ENCODE measurements at regions not wholly inside any gene's neighbourhood (a gene's known extent, or its start where the extent isn't known, plus 50 kb on each side); places are given as distances from the start of the nearest gene placed in this dataset.

DNA sequence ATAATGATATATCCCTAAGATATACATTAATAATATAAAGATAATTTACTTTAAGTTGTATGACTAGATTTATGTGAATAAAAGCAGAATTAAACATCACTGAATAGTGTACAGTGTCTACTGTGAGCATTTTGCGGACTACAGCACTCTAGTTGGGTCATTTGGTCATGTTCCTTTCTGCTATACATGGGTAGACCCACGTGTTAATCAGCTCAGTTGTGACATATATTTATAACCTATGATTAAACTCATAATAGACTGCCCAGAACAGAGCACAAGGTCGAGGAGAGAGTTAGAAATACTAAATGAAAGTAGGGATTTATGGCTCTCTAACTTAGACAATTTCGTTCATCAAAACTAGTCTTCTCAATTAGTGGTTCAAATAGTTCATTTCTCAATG, 852.7 kb downstream of the EPHA7 start:
- H3K4me3 ChIP-seq (ENCODE audit: low read depth, low read length): no peak overlapping the region
- TF ChIP-seq, protein P1, sequence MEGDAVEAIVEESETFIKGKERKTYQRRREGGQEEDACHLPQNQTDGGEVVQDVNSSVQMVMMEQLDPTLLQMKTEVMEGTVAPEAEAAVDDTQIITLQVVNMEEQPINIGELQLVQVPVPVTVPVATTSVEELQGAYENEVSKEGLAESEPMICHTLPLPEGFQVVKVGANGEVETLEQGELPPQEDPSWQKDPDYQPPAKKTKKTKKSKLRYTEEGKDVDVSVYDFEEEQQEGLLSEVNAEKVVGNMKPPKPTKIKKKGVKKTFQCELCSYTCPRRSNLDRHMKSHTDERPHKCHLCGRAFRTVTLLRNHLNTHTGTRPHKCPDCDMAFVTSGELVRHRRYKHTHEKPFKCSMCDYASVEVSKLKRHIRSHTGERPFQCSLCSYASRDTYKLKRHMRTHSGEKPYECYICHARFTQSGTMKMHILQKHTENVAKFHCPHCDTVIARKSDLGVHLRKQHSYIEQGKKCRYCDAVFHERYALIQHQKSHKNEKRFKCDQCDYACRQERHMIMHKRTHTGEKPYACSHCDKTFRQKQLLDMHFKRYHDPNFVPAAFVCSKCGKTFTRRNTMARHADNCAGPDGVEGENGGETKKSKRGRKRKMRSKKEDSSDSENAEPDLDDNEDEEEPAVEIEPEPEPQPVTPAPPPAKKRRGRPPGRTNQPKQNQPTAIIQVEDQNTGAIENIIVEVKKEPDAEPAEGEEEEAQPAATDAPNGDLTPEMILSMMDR (IDR thresholded peaks at IDR 0.05; ENCODE audit: borderline replicate concordance, insufficient read depth, low read depth, low read length): no peak

DNA sequence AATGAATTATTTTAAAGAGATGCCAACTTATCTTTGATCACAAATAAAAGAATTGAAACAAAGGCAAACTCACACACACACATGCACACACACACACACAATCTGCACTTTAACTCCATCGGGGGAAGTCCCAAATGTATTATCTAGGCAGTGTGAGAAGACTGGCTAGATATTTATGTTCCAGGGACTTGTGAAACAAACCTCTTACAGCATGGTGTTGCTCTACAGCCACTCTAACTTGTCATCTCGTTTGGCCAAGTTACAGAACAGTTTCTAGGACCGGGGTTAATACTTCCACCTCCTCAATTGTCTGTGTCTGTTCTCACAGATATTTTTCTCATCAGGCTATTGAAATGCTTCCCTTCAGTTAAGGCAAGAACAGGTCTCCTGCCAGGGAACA, 855.0 kb downstream of the EPHA7 start:
- TF ChIP-seq, protein P1 (IDR thresholded peaks at IDR 0.05; ENCODE audit: borderline replicate concordance, insufficient read depth, low read depth, low read length): no peak
- H3K4me3 ChIP-seq (ENCODE audit: low read depth, low read length): no peak overlapping the region

DNA sequence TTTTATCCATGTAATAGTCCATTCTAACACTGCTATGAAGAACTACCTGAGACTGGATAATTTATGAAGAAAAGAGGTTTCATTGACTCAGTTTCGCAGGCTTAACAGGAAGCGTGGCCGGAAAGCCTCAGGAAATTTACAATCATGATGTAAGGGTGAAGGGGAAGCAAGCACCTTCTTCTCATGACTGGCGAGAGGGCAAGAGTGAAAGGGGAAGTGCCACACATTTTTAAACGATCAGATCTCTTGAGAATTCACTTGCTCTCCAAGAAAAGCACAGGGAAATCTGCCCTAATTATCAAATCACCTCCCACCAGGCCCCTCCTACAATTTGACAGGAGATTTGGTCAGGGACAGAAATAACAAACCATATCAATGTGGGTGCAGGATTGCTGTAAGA, 859.7 kb downstream of the EPHA7 start:
- H3K4me3 ChIP-seq (ENCODE audit: low read depth, low read length): no peak overlapping the region
- TF ChIP-seq, protein P1 (IDR thresholded peaks at IDR 0.05; ENCODE audit: borderline replicate concordance, insufficient read depth, low read depth, low read length): no peak

DNA sequence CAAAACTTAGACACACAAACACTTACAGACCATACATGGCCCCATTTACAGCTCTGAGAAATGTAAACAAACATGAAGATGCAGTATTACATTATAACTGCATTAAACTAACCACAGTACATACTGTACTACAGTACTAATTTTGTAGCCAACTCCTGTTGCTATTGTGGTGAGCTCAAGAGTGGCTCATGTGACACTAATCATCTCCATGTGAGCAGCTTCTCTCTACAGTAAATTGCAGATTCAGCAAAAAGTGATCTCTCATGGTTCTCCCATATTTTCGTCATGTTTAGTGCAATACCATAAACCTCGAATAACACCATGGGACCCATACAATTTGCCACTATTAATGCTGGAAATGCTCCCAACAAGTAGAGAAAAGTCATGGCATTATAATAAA, 860.4 kb downstream of the EPHA7 start:
- TF ChIP-seq, protein P1 (IDR thresholded peaks at IDR 0.05; ENCODE audit: borderline replicate concordance, insufficient read depth, low read depth, low read length): no peak
- H3K4me3 ChIP-seq (ENCODE audit: low read depth, low read length): no peak overlapping the region

DNA sequence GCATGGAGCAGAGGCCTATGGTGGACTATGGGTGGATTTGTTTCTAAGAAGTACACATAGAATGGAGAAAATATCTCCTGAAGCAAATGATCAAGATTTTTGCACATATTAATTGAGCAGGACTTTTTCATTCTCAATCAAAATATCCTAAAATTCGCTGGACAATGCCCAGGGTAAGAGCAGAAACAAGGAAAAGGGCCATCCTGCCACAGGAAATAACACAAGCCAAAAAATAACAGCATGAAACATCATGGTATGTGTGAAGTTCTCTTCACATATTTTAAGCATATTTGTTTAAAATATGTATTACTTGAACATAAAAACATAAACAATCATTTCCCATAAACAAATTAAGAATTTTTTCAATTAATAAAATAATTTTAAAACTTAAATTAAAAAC, 868.9 kb downstream of the EPHA7 start:
- TF ChIP-seq, protein P1 (IDR thresholded peaks at IDR 0.05; ENCODE audit: borderline replicate concordance, insufficient read depth, low read depth, low read length): no peak
- H3K4me3 ChIP-seq (ENCODE audit: low read depth, low read length): no peak overlapping the region

DNA sequence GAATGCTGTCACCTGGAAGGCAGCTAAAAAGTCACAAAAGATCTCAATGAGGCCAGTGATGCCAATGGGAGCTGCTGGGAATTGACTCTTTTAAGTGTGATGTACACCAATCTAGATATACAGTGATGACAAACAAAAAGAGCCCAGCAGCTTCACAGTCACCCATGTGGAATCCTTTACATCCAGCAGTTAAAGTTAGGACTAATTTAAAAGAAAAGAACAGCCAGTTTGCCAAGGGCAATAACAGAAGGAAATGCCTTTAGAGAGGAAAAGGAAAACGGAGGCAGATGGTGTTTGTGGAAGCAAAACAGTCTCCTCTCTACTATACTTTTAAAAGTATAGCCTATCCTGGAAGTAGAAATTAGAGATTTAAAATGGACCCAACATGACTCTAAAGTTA, 873.5 kb downstream of the EPHA7 start:
- TF ChIP-seq, protein P1 (IDR thresholded peaks at IDR 0.05; ENCODE audit: borderline replicate concordance, insufficient read depth, low read depth, low read length): no peak
- H3K4me3 ChIP-seq (ENCODE audit: low read depth, low read length): no peak overlapping the region

DNA sequence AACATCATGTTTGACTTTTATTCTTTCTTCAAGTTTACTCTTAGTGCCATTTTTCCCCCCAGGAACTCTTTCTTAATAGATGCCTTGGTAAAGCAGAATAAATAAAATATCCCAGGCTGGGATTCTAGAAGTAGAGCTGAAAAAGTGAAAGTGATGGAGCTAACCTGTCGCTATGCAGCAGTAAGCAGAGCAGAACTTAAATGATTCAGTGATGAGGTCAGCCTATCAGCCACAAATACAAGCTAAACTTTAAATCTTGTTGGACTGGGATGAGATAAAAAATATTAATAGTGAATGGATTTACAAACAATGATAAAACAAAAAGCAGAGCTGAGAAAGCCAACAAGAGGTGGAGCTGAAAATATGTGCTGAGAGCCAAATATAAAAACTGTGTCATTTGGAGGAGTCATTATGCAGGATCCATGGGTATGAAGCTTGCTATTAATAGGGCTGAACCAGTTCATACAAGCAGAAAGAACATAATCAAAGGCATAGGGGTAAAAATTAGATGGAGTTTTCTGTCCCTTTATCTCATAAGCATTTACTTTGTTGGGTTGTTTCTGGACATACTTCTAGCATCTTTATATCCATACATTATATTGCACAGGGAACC, 877.8 kb downstream of the EPHA7 start:
- TF ChIP-seq, protein P1 (IDR thresholded peaks at IDR 0.05; ENCODE audit: borderline replicate concordance, insufficient read depth, low read depth, low read length): no peak
- H3K4me3 ChIP-seq (ENCODE audit: low read depth, low read length): no peak overlapping the region

Measured in GM12875 (cell line).